Bronchial epithelial cell (primary cell): ENCODE measurements at regions not wholly inside any gene's neighbourhood (a gene's known extent, or its start where the extent isn't known, plus 50 kb on each side); places are given as distances from the start of the nearest gene placed in this dataset.
"Not testable (repeated sequence)": the region's sequence is repeated elsewhere in the genome, so short reads cannot be mapped to it uniquely, and the experiment has no call there.

Source experiments
- DNase-seq: peaks from one replicate; pipeline ENCODE4 v3.0.0-alpha.2; 2010; ENCODE audit warnings: low read depth
- FAIRE-seq: peaks from 2 replicates; lab custom pipeline; 2011; peaks lifted over from hg19 to GRCh38; lab: Jason Lieb, UNC
- H3K27me3 ChIP-seq: 2 replicates; pipeline ENCODE4 v1.5.1; 2011; ENCODE audit warnings: low read length; ENCODE audit not compliant: control insufficient read depth, insufficient read depth
- H3K36me3 ChIP-seq: 2 replicates; pipeline ENCODE4 v1.5.1; 2011; ENCODE audit warnings: low read length; ENCODE audit not compliant: control insufficient read depth, insufficient read depth
- H3K4me3 ChIP-seq: 2 replicates; pipeline ENCODE4 v1.5.1; 2011; ENCODE audit warnings: mild to moderate bottlenecking, low read depth, low read length, control low read depth
- TF ChIP-seq, protein P1 (sequence below): IDR thresholded peaks from 2 replicates; pipeline ENCODE4 v1.5.1; 2011; ENCODE audit warnings: mild to moderate bottlenecking, moderate library complexity, low read length, control low read depth, inconsistent platforms; ENCODE audit not compliant: insufficient read depth, severe bottlenecking

- TF ChIP-seq, protein P1, sequence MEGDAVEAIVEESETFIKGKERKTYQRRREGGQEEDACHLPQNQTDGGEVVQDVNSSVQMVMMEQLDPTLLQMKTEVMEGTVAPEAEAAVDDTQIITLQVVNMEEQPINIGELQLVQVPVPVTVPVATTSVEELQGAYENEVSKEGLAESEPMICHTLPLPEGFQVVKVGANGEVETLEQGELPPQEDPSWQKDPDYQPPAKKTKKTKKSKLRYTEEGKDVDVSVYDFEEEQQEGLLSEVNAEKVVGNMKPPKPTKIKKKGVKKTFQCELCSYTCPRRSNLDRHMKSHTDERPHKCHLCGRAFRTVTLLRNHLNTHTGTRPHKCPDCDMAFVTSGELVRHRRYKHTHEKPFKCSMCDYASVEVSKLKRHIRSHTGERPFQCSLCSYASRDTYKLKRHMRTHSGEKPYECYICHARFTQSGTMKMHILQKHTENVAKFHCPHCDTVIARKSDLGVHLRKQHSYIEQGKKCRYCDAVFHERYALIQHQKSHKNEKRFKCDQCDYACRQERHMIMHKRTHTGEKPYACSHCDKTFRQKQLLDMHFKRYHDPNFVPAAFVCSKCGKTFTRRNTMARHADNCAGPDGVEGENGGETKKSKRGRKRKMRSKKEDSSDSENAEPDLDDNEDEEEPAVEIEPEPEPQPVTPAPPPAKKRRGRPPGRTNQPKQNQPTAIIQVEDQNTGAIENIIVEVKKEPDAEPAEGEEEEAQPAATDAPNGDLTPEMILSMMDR, result no peak
- DNase-seq (no peak), FAIRE-seq (no peak)
- no peak overlapping the region for H3K4me3 ChIP-seq
- H3K27me3 ChIP-seq, result peaks cover 2% of the 10 kb centered on the region
- no peaks in the 10 kb centered on the region for H3K36me3 ChIP-seq
These were observed 235.6 kb upstream of the RPS23 start for GRCh38 chr5:82513738-82514137.

DNA sequence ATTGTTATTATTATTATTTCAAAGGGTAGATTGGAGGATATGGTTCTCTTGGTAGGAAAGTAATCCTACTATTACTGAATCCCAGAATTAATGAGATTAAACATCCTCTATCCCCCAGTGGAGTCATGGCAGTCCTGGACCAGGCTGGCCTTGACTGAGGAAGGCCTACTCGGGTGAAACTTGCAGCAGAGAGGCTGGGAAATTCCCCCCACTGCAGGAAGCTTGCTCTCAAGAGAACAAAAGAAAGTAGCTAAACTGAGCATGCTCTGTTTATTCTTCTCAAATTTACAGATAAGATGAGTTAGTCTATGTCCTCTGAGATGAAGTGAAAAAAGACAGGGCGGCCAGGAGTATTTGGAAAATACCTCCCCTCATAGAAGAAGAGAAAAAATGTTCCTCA is 233.9 kb upstream of the RPS23 start:
- FAIRE-seq, result no peak
- Histone ChIP-seq H3K27me3 (peaks cover 2% of the 10 kb centered on the region), H3K4me3 (no peak overlapping the region), H3K36me3 (no peaks in the 10 kb centered on the region)
- DNase-seq, result no peak
- TF ChIP-seq, protein P1, result no peak

GRCh38 chr5:82511134-82511533 is 233.0 kb upstream of the RPS23 start:
- H3K27me3 ChIP-seq, result peaks cover 2% of the 10 kb centered on the region
- H3K4me3 ChIP-seq, result no peak overlapping the region
- no peak for FAIRE-seq
- no peak for DNase-seq
- TF ChIP-seq, protein P1, result no peak
- no peaks in the 10 kb centered on the region for H3K36me3 ChIP-seq

GRCh38 chr5:82509762-82510161 is 231.6 kb upstream of the RPS23 start:
- no peak overlapping the region for H3K4me3 ChIP-seq
- FAIRE-seq, result no peak
- DNase-seq, result no peak
- TF ChIP-seq, protein P1, result no peak
- H3K27me3 ChIP-seq, result no peaks in the 10 kb centered on the region
- H3K36me3 ChIP-seq, result no peaks in the 10 kb centered on the region

DNA sequence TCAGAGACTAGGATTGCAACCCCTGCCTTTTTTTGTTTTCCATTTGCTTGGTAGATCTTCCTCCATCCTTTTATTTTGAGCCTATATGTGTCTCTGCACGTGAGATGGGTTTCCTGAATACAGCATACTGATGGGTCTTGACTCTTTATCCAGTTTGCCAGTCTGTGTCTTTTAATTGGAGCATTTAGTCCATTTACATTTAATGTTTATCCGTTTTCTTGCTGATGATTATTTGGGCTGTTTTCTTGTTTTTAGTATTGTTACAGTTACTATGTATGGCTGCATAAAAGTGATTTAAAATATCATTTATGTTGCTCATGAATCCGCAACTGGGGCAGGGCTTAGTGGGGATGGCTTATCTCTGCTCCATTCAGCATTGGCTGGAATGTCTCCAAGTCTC is 228.2 kb upstream of the RPS23 start:
- not testable (repeated sequence) for FAIRE-seq, H3K27me3 ChIP-seq, H3K4me3 ChIP-seq, DNase-seq, H3K36me3 ChIP-seq

DNA sequence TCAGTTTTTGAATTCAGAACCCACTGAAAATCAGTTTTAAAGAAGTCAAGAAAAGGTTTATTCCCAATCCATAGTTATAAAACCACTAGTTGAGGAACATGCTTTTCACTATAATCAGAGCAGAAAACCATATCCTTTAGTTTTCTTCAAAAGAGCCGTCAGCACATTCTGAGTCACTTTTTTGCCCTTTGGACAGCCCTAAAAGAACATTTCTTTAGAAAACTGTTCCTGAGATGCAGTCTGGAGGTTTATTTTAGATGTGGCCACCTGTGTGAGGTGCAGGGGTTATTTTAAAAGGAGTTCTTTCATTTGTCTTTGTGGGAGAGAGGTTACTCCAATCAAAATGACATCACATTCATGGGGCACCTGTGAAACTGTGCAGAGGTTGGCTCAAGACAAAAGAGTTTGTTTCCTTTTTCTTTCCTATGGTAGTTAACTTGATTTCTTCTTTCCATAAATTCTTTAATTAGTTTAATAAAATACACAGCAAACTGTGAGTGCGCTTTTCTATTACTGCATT is 221.6 kb upstream of the RPS23 start:
- TF ChIP-seq, protein P1, result no peak
- Histone ChIP-seq H3K27me3 (no peaks in the 10 kb centered on the region), H3K4me3 (no peak overlapping the region), H3K36me3 (no peaks in the 10 kb centered on the region)
- DNase-seq, result no peak
- no peak for FAIRE-seq
